Right lobe of liver (tissue), 4 donors: ENCODE measurements at regions not wholly inside any gene's neighbourhood (a gene's known extent, or its start where the extent isn't known, plus 50 kb on each side); places are given as distances from the start of the nearest gene placed in this dataset.

Experiments
- POLR2A ChIP-seq: fragments of 450-650 bp; IDR thresholded peaks from one replicate; pipeline ENCODE4 v1.6.1; 2017; ENCODE audit warnings: antibody characterized with exemption, mild to moderate bottlenecking
- TF ChIP-seq, protein P1 (sequence below), 4 donors: fragments of 200-600 bp in 3 of 4; fragments of 450-650 bp in 1 of 4; IDR thresholded peaks; one replicate each; pipeline versions ENCODE4 v1.5.1 to v1.8.0; 2016 to 2022; ENCODE audit warnings: antibody characterized with exemption in 4 of 4, mild to moderate bottlenecking in 2 of 4
- donor health status: DM: no; HTN: no; CAD: no.
- donor health status: DM: no; HTN: no; CAD: no.
- donor health status: DM: no; HTN: yes; CAD: no.

DNA sequence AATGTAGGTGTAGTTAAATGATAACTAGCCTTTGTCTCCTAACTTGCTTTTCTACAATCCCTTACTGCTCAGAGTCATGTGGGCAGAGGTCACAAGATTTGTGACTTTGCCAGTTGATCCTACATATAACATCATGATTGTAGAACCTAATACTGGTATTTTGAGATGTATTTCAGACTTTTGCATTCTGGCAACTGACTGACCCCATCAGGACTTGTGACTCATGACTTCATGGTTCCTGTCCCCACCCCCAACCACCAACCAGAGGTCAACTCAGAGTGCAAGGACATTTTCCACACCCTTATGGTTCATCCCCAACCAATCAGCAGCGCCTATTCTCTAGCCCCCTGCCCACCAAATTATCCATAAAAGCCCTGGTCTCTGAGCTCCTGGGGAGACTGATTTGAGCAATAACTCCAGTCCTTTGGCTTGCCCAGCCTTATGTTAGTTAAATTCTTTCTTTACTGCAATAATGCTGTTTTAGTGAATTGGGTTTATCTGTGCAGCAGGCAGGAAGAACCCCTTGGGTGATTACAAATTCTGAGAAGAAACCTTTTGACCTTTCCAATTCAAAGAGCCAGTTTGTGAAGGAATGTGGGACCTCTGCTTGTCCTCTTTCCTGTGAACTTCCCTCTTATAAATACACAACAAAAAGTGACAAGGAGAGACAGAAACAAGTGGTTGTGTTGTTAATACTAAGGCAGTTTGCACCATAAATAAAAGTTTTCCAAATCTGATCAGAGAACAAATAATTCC is 588.7 kb downstream of the UTRN start:
- TF ChIP-seq, protein P1, sequence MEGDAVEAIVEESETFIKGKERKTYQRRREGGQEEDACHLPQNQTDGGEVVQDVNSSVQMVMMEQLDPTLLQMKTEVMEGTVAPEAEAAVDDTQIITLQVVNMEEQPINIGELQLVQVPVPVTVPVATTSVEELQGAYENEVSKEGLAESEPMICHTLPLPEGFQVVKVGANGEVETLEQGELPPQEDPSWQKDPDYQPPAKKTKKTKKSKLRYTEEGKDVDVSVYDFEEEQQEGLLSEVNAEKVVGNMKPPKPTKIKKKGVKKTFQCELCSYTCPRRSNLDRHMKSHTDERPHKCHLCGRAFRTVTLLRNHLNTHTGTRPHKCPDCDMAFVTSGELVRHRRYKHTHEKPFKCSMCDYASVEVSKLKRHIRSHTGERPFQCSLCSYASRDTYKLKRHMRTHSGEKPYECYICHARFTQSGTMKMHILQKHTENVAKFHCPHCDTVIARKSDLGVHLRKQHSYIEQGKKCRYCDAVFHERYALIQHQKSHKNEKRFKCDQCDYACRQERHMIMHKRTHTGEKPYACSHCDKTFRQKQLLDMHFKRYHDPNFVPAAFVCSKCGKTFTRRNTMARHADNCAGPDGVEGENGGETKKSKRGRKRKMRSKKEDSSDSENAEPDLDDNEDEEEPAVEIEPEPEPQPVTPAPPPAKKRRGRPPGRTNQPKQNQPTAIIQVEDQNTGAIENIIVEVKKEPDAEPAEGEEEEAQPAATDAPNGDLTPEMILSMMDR (IDR thresholded peaks at IDR 0.05), result no peak
- no peak for TF ChIP-seq POLR2A
